Testis (tissue), 2 donors: ENCODE measurements at regions not wholly inside any gene's neighbourhood (a gene's known extent, or its start where the extent isn't known, plus 50 kb on each side); places are given as distances from the start of the nearest gene placed in this dataset.

ENCODE experiments used
- DNase-seq: peaks from one replicate; pipeline ENCODE4 v3.0.0-alpha.2; 2019
- H3K27ac ChIP-seq, 2 donors: fragments of 200-600 bp; sonication (generic); one replicate each; pipeline ENCODE4 v1.5.1; 2019
- H3K27me3 ChIP-seq: fragments of 200-600 bp; sonication (generic); one replicate; pipeline ENCODE4 v1.5.1; 2019
- H3K36me3 ChIP-seq: fragments of 200-600 bp; sonication (generic); one replicate; pipeline ENCODE4 v1.5.1; 2017; ENCODE audit warnings: low read depth; ENCODE audit errors: missing control alignments
- H3K4me1 ChIP-seq: fragments of 200-600 bp; sonication (generic); one replicate; pipeline ENCODE4 v1.5.1; 2019
- H3K4me3 ChIP-seq, 2 donors: fragments of 200-600 bp; sonication (generic); one replicate each; pipeline ENCODE4 v1.5.1; 2017 to 2019
- H3K9me3 ChIP-seq: fragments of 200-600 bp; sonication (generic); one replicate; pipeline ENCODE4 v1.5.1; 2017
- POLR2A ChIP-seq: fragments of 450-650 bp; IDR thresholded peaks from one replicate; pipeline ENCODE4 v1.6.1; 2017; ENCODE audit warnings: antibody characterized with exemption, mild to moderate bottlenecking, moderate library complexity
- WGBS, 2 donors: methylation state at CpG; one replicate each; pipeline ENCODE4 v1.1.5; 2018; 5-methylcytosine and 5-hydroxymethylcytosine counted together
- intact Hi-C: fragments of 100-400 bp; cut with DNase I; formaldehyde crosslinking; loops from one replicate; pipeline ENCODE4 v1.15.1; 2023; ENCODE audit warnings: low total_unique reads
- TF ChIP-seq, protein P1 (sequence below), 3 experiments: fragments of 450-650 bp in 2 of 3; fragments of 200-600 bp in 1 of 3; sonication (generic) in 1 of 3; IDR thresholded peaks; one replicate each; pipeline ENCODE4 v1.5.1; 2016 to 2019; ENCODE audit warnings: antibody characterized with exemption in 3 of 3, mild to moderate bottlenecking in 2 of 3, moderate library complexity in 1 of 3

GRCh38 chr6:156634048-156634447, 143.1 kb upstream of the ARID1B start:
- no peaks in the 10 kb centered on the region for H3K36me3 ChIP-seq
- intact Hi-C loops = no loop called here
- H3K9me3 ChIP-seq = no peaks in the 10 kb centered on the region
- TF ChIP-seq POLR2A = no peak
- TF ChIP-seq, protein P1, sequence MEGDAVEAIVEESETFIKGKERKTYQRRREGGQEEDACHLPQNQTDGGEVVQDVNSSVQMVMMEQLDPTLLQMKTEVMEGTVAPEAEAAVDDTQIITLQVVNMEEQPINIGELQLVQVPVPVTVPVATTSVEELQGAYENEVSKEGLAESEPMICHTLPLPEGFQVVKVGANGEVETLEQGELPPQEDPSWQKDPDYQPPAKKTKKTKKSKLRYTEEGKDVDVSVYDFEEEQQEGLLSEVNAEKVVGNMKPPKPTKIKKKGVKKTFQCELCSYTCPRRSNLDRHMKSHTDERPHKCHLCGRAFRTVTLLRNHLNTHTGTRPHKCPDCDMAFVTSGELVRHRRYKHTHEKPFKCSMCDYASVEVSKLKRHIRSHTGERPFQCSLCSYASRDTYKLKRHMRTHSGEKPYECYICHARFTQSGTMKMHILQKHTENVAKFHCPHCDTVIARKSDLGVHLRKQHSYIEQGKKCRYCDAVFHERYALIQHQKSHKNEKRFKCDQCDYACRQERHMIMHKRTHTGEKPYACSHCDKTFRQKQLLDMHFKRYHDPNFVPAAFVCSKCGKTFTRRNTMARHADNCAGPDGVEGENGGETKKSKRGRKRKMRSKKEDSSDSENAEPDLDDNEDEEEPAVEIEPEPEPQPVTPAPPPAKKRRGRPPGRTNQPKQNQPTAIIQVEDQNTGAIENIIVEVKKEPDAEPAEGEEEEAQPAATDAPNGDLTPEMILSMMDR (IDR thresholded peaks at IDR 0.05) = no peak
- no peak overlapping the region for H3K4me3 ChIP-seq
- H3K4me1 ChIP-seq = no peaks in the 10 kb centered on the region
- H3K27ac ChIP-seq = no peak overlapping the region
- DNase-seq = no peak
- H3K27me3 ChIP-seq = no peaks in the 10 kb centered on the region
- 81 to 97% methylated on average over 4 of the region's 4 CpGs for WGBS, 2 donors

DNA sequence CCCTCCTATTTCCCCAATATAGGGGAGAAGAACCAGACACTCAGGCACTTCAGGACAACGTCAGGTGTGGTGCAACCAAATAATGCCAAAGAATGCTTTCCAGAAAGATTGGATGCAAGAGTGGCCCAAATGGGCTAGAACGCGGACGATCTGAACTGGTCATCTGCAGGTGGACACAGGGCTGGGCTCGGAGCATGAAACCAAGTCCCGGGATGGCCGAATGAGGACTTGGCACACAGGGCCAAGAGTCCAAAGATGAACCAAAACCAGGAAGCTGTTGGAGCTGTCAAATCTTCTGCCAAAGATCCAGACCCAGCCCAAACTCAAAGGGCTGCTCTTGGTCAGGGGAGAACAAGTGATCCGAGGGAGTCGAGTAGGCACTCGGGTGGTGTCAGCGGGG, 143.9 kb upstream of the ARID1B start:
- TF ChIP-seq, protein P1 (IDR thresholded peaks at IDR 0.05) = no peak
- TF ChIP-seq POLR2A = no peak
- Histone ChIP-seq H3K4me3 (no peak overlapping the region), H3K27ac (no peak overlapping the region), H3K27me3 (no peaks in the 10 kb centered on the region), H3K9me3 (no peaks in the 10 kb centered on the region), H3K4me1 (no peaks in the 10 kb centered on the region), H3K36me3 (no peaks in the 10 kb centered on the region)
- intact Hi-C loops = no loop called here
- WGBS, 2 donors = 94 to 98% methylated on average over 7 to 11 of the region's 11 CpGs
- DNase-seq = no peak

GRCh38 chr6:156630613-156631302, 146.4 kb upstream of the ARID1B start:
- Histone ChIP-seq H3K9me3 (no peaks in the 10 kb centered on the region), H3K27me3 (no peaks in the 10 kb centered on the region), H3K36me3 (no peaks in the 10 kb centered on the region), H3K4me3 (no peak overlapping the region), H3K4me1 (no peaks in the 10 kb centered on the region), H3K27ac (no peak overlapping the region)
- no peak for DNase-seq
- 73 to 82% methylated on average over 28 to 36 of the region's 36 CpGs for WGBS, 2 donors
- intact Hi-C loops = no loop called here
- no peak for TF ChIP-seq POLR2A
- TF ChIP-seq, protein P1 (IDR thresholded peaks at IDR 0.05) = no peak

DNA sequence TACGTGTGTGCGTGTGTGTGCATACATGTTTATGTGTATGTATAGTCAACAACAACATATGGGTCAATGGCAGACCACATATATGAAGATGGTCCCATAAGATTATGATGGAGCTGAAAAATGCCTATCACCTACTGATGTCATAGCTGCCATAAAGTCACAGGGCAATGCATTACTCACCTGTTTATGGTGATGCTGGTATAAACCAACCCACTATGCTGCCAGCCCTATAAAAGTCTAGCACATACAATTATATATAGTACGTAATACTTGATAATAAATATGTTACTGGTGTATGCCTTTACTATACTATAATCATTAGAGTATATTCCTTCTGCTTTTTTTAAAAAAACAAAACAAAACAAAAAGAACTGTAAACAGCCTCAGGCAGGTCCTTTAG, 148.4 kb upstream of the ARID1B start:
- Histone ChIP-seq H3K4me1 (no peaks in the 10 kb centered on the region), H3K27me3 (no peaks in the 10 kb centered on the region), H3K9me3 (no peaks in the 10 kb centered on the region), H3K27ac (no peak overlapping the region), H3K36me3 (no peaks in the 10 kb centered on the region), H3K4me3 (no peak overlapping the region)
- TF ChIP-seq, protein P1 (IDR thresholded peaks at IDR 0.05) = no peak
- no peak for TF ChIP-seq POLR2A
- intact Hi-C loops = no loop called here
- 67 to 97% methylated on average over 3 of the region's 3 CpGs for WGBS, 2 donors
- DNase-seq = no peak

- 82 to 94% methylated on average over 1 of the region's 1 CpG for WGBS, 2 donors
- TF ChIP-seq, protein P1 (IDR thresholded peaks at IDR 0.05) = no peak
- TF ChIP-seq POLR2A = no peak
- intact Hi-C loops = no loop called here
- Histone ChIP-seq H3K27ac (no peak overlapping the region), H3K4me1 (no peaks in the 10 kb centered on the region), H3K27me3 (no peaks in the 10 kb centered on the region), H3K36me3 (no peaks in the 10 kb centered on the region), H3K4me3 (no peak overlapping the region), H3K9me3 (no peaks in the 10 kb centered on the region)
- DNase-seq = no peak
These were observed 149.7 kb upstream of the ARID1B start for GRCh38 chr6:156627524-156627923.
